Parathyroid adenoma (tissue), 2 donors: ENCODE measurements at regions not wholly inside any gene's neighbourhood (a gene's known extent, or its start where the extent isn't known, plus 50 kb on each side); places are given as distances from the start of the nearest gene placed in this dataset.

Source experiments
- H2AFZ ChIP-seq: fragments of 300-600 bp; sonication (generic); one replicate; pipeline ENCODE4 v1.7.0; 2017; ENCODE audit warnings: antibody characterized with exemption, mild to moderate bottlenecking
- H3K27ac ChIP-seq: fragments of 300-600 bp; sonication (generic); one replicate; pipeline ENCODE4 v1.7.0; 2017
- H3K27me3 ChIP-seq: fragments of 300-600 bp; sonication (generic); one replicate; pipeline ENCODE4 v1.7.0; 2017; ENCODE audit warnings: low read length; ENCODE audit not compliant: control insufficient read depth, insufficient read depth
- H3K36me3 ChIP-seq: fragments of 300-600 bp; sonication (generic); one replicate; pipeline ENCODE4 v1.7.0; 2017; ENCODE audit warnings: low read length; ENCODE audit not compliant: control insufficient read depth, insufficient read depth
- H3K4me1 ChIP-seq: fragments of 300-600 bp; sonication (generic); one replicate; pipeline ENCODE4 v1.7.0; 2017; ENCODE audit warnings: control low read depth
- H3K4me2 ChIP-seq: fragments of 300-600 bp; sonication (generic); one replicate; pipeline ENCODE4 v1.7.0; 2017; ENCODE audit warnings: low read length
- H3K4me3 ChIP-seq: fragments of 300-600 bp; sonication (generic); one replicate; pipeline ENCODE4 v1.7.0; 2017; ENCODE audit warnings: low read depth, low read length
- H3K79me2 ChIP-seq: fragments of 300-600 bp; sonication (generic); one replicate; pipeline ENCODE4 v1.7.0; 2017; ENCODE audit warnings: control low read depth
- H3K9ac ChIP-seq: fragments of 300-600 bp; sonication (generic); one replicate; pipeline ENCODE4 v1.7.0; 2017; ENCODE audit warnings: mild to moderate bottlenecking
- H3K9me3 ChIP-seq: fragments of 300-600 bp; sonication (generic); one replicate; pipeline ENCODE4 v1.7.0; 2017; ENCODE audit warnings: low read length; ENCODE audit not compliant: control insufficient read depth
- TF ChIP-seq, protein P1 (sequence below): fragments of 300-600 bp; sonication (generic); IDR thresholded peaks from one replicate; pipeline ENCODE4 v1.7.0; 2017; ENCODE audit warnings: antibody characterized with exemption, mild to moderate bottlenecking
- donor health status: primary hyperparathyroidism.

DNA sequence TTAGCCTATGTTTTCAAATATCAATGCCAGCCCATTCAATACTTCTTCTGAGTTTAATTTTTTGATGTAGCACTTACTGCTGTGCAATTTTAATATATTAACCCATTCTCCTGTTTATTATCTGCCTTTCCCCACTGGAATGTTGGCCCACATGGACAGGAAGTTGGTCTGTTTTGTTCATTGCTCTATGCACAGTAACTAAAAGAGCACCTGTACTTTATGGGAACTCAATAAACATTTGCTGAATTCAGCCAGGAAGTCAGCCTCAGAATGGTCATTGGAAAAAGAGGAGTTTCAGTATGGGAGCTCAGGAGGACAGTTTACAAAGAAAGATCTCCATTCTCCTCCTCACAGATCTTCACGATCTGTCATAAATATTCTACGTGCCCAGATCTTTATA is 510.5 kb upstream of the AGA start:
- Histone ChIP-seq H3K27ac (no peak overlapping the region), H3K9ac (no peak overlapping the region), H3K4me1 (no peaks in the 10 kb centered on the region), H3K36me3 (no peaks in the 10 kb centered on the region), H2AFZ (no peak overlapping the region), H3K4me2 (no peak overlapping the region), H3K79me2 (no peaks in the 10 kb centered on the region), H3K9me3 (no peaks in the 10 kb centered on the region), H3K27me3 (no peaks in the 10 kb centered on the region), H3K4me3 (no peak overlapping the region)
- TF ChIP-seq, protein P1, sequence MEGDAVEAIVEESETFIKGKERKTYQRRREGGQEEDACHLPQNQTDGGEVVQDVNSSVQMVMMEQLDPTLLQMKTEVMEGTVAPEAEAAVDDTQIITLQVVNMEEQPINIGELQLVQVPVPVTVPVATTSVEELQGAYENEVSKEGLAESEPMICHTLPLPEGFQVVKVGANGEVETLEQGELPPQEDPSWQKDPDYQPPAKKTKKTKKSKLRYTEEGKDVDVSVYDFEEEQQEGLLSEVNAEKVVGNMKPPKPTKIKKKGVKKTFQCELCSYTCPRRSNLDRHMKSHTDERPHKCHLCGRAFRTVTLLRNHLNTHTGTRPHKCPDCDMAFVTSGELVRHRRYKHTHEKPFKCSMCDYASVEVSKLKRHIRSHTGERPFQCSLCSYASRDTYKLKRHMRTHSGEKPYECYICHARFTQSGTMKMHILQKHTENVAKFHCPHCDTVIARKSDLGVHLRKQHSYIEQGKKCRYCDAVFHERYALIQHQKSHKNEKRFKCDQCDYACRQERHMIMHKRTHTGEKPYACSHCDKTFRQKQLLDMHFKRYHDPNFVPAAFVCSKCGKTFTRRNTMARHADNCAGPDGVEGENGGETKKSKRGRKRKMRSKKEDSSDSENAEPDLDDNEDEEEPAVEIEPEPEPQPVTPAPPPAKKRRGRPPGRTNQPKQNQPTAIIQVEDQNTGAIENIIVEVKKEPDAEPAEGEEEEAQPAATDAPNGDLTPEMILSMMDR: no peak

DNA sequence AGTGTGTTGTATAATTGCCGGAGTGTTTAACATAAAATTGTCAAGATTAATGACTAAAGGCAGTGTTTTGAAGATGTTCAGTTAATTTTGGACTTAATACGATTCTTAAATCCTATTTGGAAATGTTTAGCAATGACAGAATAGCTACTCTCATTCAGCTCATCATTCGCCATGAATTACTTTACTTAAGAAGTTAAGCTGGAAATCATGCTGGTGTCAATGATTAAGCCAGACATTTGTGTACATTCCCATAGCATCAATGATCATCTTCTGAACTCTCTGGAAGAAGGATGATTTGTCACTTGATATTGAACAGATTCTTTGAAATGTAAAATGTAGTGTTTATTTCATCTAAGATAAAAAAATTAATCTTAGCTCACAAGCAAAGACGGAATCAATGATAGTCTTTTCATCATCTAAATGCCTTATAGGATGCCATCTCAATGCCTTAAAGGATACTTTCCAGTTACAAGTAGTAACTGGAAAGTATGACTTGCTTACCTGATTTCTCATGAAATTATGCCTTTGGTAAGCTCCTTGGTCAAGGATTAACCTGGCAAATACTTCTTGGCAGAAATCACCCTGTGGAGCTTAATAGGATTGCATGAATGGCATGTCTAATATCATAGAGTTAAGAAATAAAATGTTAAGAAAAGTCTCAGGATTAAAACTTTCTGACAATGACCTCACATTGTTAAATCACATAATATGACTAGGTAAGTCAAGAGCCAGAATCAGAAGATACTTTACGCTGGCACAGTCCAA is 515.5 kb upstream of the AGA start:
- Histone ChIP-seq H3K4me1 (no peaks in the 10 kb centered on the region), H2AFZ (no peak overlapping the region), H3K27ac (no peak overlapping the region), H3K9me3 (no peaks in the 10 kb centered on the region), H3K4me3 (no peak overlapping the region), H3K79me2 (no peaks in the 10 kb centered on the region), H3K9ac (no peak overlapping the region), H3K27me3 (no peaks in the 10 kb centered on the region), H3K4me2 (no peak overlapping the region), H3K36me3 (no peaks in the 10 kb centered on the region)
- TF ChIP-seq, protein P1: no peak

DNA sequence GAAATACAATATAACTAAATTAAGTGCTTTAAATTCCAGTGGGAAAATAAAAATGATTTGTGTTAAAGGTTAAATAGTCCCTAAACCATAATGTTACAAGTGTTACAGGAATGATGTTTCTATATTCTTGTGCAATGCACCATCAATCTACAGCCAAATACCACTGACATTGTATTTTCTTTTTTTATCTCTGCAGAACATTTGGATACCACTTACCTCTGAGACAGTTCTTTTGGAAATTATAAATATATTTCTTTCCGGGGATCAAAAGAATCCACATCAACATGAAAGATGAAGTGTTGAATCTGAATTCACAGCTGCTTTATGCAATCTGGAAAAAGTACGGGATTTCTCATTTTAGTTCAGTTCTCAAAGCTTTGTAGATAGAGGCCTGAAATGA is 518.3 kb upstream of the AGA start:
- Histone ChIP-seq H3K36me3 (no peaks in the 10 kb centered on the region), H3K4me2 (no peak overlapping the region), H3K4me3 (no peak overlapping the region), H3K27ac (no peak overlapping the region), H3K27me3 (no peaks in the 10 kb centered on the region), H3K4me1 (no peaks in the 10 kb centered on the region), H3K9ac (no peak overlapping the region), H2AFZ (no peak overlapping the region), H3K79me2 (no peaks in the 10 kb centered on the region), H3K9me3 (no peaks in the 10 kb centered on the region)
- TF ChIP-seq, protein P1: no peak

DNA sequence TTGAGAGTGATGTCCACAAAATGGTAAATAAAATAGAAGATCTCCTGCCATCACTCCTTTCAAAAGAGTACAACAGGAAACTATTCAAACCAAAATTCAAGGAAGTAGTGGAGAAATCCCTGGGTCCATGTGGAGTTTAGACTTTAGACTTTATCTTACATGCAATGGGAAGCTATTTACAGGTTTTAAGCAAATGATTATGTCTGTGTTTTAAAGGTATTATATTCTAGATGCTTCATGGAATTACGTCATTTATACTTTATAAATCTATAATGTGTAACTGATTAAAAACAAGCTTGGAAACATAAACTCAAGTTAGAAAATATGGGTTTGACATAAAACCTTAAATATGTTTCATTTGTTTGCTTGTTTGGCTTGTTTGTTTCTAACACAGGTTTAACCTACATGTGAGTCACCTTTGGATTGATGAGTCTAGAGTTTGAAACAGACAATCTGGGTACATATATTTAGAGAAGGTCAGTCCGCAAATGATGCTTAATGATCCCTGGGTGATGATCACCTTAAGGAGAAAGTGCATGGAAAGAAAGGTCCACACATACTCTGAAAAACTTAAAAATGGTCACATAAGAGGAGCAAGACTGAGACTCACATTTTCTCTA is 519.6 kb upstream of the AGA start:
- Histone ChIP-seq H3K79me2 (no peaks in the 10 kb centered on the region), H3K27ac (no peak overlapping the region), H3K9me3 (no peaks in the 10 kb centered on the region), H3K36me3 (no peaks in the 10 kb centered on the region), H2AFZ (no peak overlapping the region), H3K9ac (no peak overlapping the region), H3K4me2 (no peak overlapping the region), H3K4me1 (no peaks in the 10 kb centered on the region), H3K4me3 (no peak overlapping the region), H3K27me3 (no peaks in the 10 kb centered on the region)
- TF ChIP-seq, protein P1: no peak

DNA sequence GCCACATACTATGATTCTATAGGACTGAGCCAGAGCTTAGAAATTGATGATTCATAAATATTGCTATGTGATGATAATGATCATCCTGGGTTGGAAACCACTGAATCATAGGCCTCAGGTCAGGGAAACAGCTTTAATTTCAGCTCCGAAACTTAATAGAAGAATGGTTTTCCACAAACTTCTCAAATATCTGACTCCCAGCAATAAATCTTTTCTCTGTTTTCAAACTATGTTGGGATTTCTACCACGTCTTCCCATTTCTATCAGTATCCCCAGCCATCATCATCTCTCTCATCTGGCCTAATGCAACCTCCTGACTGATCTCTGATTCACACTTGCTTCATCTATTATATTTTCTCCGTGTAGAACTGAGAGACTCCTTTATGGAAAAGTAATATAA is 521.8 kb upstream of the AGA start:
- Histone ChIP-seq H3K36me3 (no peaks in the 10 kb centered on the region), H3K27ac (no peak overlapping the region), H2AFZ (no peak overlapping the region), H3K27me3 (no peaks in the 10 kb centered on the region), H3K9me3 (no peaks in the 10 kb centered on the region), H3K4me3 (no peak overlapping the region), H3K9ac (no peak overlapping the region), H3K79me2 (no peaks in the 10 kb centered on the region), H3K4me1 (no peaks in the 10 kb centered on the region), H3K4me2 (no peak overlapping the region)
- TF ChIP-seq, protein P1: no peak
